Endothelial cell (in vitro differentiated cells): ENCODE measurements at regions not wholly inside any gene's neighbourhood (a gene's known extent, or its start where the extent isn't known, plus 50 kb on each side); places are given as distances from the start of the nearest gene placed in this dataset.

Experiments used
- DNase-seq: peaks from one replicate; pipeline ENCODE4 v3.0.0; 2021; ENCODE audit warnings: low spot score
- H3K27ac Mint-ChIP-seq: one replicate; pipeline ENCODE4 v1.8.0; 2021; ENCODE audit warnings: mixed read lengths, inconsistent platforms; ENCODE audit not compliant: unreplicated experiment
- H3K27me3 Mint-ChIP-seq: one replicate; pipeline ENCODE4 v1.8.0; 2021; ENCODE audit warnings: mild to moderate bottlenecking, moderate library complexity, mixed read lengths, inconsistent platforms; ENCODE audit not compliant: unreplicated experiment
- H3K36me3 Mint-ChIP-seq: one replicate; pipeline ENCODE4 v1.8.0; 2021; ENCODE audit warnings: mild to moderate bottlenecking, low read depth, mixed read lengths, inconsistent platforms; ENCODE audit not compliant: unreplicated experiment
- H3K4me1 Mint-ChIP-seq: one replicate; pipeline ENCODE4 v1.8.0; 2021; ENCODE audit warnings: mild to moderate bottlenecking, mixed read lengths, inconsistent platforms; ENCODE audit not compliant: unreplicated experiment
- H3K4me3 Mint-ChIP-seq: one replicate; pipeline ENCODE4 v1.8.0; 2021; ENCODE audit warnings: mild to moderate bottlenecking, mixed read lengths, inconsistent platforms; ENCODE audit not compliant: unreplicated experiment
- H3K9me3 Mint-ChIP-seq: one replicate; pipeline ENCODE4 v1.8.0; 2021; ENCODE audit warnings: mixed read lengths, inconsistent platforms; ENCODE audit not compliant: unreplicated experiment
- TF ChIP-seq, protein P1 (sequence below): fragments of 200-600 bp; sonication (generic); IDR thresholded peaks from one replicate; pipeline ENCODE4 v1.5.0; 2021; ENCODE audit warnings: antibody characterized with exemption; ENCODE audit not compliant: unreplicated experiment

DNA sequence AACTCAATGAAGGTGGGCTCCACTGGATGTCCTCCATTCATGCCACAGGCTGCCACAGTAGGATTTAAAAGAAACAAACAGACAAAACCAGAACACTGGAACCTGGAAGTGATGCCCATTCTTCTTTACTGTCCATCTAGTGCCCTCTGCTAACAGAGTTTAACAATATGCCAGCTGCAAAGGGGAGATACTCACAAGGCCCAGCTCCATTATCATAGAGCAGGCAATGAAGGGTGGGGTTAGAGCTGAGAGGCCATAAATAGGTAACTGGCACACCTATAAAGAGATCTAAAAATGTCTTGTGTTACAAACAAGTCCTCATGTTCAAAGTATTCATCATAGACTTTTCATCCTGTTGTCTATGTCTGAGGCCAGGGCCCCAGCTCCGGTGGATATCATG is 75.6 kb downstream of the SOD2 start:
- Mint-ChIP-seq H3K27me3 (no peaks in the 10 kb centered on the region), H3K9me3 (no peaks in the 10 kb centered on the region), H3K4me1 (no peaks in the 10 kb centered on the region), H3K36me3 (no peaks in the 10 kb centered on the region), H3K4me3 (no peak overlapping the region), H3K27ac (no peak overlapping the region)
- DNase-seq, result no peak
- TF ChIP-seq, protein P1, sequence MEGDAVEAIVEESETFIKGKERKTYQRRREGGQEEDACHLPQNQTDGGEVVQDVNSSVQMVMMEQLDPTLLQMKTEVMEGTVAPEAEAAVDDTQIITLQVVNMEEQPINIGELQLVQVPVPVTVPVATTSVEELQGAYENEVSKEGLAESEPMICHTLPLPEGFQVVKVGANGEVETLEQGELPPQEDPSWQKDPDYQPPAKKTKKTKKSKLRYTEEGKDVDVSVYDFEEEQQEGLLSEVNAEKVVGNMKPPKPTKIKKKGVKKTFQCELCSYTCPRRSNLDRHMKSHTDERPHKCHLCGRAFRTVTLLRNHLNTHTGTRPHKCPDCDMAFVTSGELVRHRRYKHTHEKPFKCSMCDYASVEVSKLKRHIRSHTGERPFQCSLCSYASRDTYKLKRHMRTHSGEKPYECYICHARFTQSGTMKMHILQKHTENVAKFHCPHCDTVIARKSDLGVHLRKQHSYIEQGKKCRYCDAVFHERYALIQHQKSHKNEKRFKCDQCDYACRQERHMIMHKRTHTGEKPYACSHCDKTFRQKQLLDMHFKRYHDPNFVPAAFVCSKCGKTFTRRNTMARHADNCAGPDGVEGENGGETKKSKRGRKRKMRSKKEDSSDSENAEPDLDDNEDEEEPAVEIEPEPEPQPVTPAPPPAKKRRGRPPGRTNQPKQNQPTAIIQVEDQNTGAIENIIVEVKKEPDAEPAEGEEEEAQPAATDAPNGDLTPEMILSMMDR, result no peak

DNA sequence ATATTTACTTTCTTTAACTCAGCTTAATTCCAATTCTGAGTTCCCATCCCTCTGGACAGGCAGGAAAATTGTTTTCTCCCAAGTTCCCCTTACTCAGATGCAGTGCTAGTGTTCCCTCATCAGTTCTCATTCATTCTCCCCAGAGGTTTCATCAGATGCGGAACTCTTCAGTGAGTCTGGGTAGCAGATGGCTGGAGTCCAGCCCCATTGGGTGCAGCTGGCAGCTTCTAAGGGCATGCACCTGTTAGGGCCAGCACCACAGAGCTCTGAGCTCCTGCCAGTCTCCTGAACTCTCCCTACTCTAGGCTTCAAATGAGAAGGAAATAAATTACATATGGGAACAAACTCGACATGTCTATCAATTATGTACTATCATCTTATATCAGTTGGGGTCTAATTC is 76.6 kb downstream of the SOD2 start:
- DNase-seq, result no peak
- H3K4me1 Mint-ChIP-seq, result no peaks in the 10 kb centered on the region
- TF ChIP-seq, protein P1, result no peak
- H3K36me3 Mint-ChIP-seq, result no peaks in the 10 kb centered on the region
- no peaks in the 10 kb centered on the region for H3K9me3 Mint-ChIP-seq
- no peaks in the 10 kb centered on the region for H3K27me3 Mint-ChIP-seq
- no peak overlapping the region for H3K4me3 Mint-ChIP-seq
- H3K27ac Mint-ChIP-seq, result no peak overlapping the region

DNA sequence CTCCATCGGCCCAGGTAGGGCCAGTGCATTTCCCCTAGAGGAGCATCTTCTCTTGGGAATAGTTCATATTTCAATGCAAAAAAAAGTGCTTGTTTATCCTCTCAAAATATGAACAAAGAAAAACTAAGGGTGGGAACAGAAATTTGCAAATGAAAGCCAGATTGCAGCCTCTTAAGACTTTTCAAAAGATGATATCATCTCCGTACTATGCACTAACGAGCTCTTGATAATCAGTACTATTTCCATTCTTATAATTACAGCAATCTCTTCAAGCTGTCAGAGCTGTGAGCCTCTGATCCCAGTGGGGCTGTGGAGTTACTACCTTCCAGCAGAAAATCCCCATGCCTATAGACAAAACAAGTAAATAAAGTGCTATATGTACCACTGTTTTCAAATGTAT is 77.1 kb downstream of the SOD2 start:
- H3K9me3 Mint-ChIP-seq, result no peaks in the 10 kb centered on the region
- H3K27me3 Mint-ChIP-seq, result no peaks in the 10 kb centered on the region
- DNase-seq, result no peak
- TF ChIP-seq, protein P1, result no peak
- no peaks in the 10 kb centered on the region for H3K36me3 Mint-ChIP-seq
- no peak overlapping the region for H3K27ac Mint-ChIP-seq
- H3K4me3 Mint-ChIP-seq, result no peak overlapping the region
- H3K4me1 Mint-ChIP-seq, result no peaks in the 10 kb centered on the region

DNA sequence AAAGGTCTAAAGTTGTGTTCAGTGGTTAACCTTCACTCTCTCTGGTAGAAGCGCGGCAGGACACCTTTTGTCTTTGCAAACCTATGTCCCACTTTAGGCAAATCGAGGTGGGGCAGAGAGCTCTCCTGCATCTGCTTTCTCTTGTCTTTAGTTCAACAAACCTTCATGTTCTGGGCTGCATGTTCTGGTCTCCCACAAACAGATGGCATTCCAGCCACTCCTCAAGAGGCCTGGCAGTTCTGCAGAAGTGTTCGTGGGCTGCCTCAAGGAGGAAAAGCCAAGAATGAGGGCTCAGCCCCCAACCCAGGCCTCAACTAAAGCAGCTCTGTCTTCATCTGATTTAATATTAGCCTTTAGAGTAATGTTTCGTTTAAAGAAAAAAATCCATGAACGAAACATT is 82.2 kb downstream of the SOD2 start:
- TF ChIP-seq, protein P1, result no peak
- Mint-ChIP-seq H3K4me1 (no peaks in the 10 kb centered on the region), H3K27ac (no peak overlapping the region), H3K27me3 (no peaks in the 10 kb centered on the region), H3K9me3 (no peaks in the 10 kb centered on the region), H3K36me3 (no peaks in the 10 kb centered on the region), H3K4me3 (no peak overlapping the region)
- DNase-seq, result no peak

DNA sequence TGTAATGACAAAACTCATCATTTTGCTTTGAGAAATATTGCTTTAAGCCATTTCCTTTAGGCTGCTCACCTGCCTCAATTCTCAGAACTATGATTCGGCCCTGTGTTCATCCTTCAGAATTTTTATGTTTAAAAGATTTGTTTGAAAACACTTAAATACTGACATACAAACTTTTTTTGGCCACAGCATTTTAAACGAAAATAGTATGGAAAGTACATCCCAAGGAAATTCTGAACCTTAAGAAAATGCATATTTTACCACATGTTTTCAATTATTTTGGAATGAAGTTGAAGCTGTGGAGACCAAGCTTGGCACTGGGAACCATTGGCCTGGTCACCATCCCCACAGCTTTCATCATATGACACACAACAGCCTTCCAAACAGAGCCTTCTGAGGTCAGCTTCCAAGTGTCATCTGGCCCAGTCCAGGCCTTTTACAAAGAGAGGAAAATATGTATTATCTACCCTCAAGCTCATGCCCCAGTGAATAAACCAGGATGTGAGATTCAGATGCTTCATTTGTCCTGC is 83.3 kb downstream of the SOD2 start:
- TF ChIP-seq, protein P1, result no peak
- DNase-seq, result no peak
- no peaks in the 10 kb centered on the region for H3K36me3 Mint-ChIP-seq
- no peaks in the 10 kb centered on the region for H3K27me3 Mint-ChIP-seq
- H3K27ac Mint-ChIP-seq, result no peak overlapping the region
- H3K4me3 Mint-ChIP-seq, result no peak overlapping the region
- no peaks in the 10 kb centered on the region for H3K9me3 Mint-ChIP-seq
- H3K4me1 Mint-ChIP-seq, result no peaks in the 10 kb centered on the region
